ENCODE measurements at regions not wholly inside any gene's neighbourhood (a gene's known extent, or its start where the extent isn't known, plus 50 kb on each side); places are given as distances from the start of the nearest gene placed in this dataset.
"Not testable (repeated sequence)": the region's sequence is repeated elsewhere in the genome, so short reads cannot be mapped to it uniquely, and the experiment has no call there.

- DNase-seq; POLR2A ChIA-PET; H3K9me3 Mint-ChIP-seq; H3K4me1 Mint-ChIP-seq; H3K4me1 ChIP-seq (ENCODE audit: insufficient read depth, low read length); H3K27me3 ChIP-seq (ENCODE audit: insufficient read depth, low read length, poor library complexity, severe bottlenecking); H3K27ac Mint-ChIP-seq; H3K4me3 ChIP-seq (ENCODE audit: low read length); H3K27me3 Mint-ChIP-seq; H3K4me3 Mint-ChIP-seq; H3K36me3 Mint-ChIP-seq; H3K9me3 ChIP-seq (ENCODE audit: low read length); CTCF ChIA-PET; H3K36me3 ChIP-seq (ENCODE audit: insufficient read depth, low read length); H3K27ac ChIP-seq (ENCODE audit: low read depth, low read length): not testable (repeated sequence)
Observed at GRCh38 chr16:88143122-88144027, 192.1 kb downstream of the BANP start.

GRCh38 chr16:88144028-88144511 is 192.8 kb downstream of the BANP start:
- H3K4me1 ChIP-seq (ENCODE audit: insufficient read depth, low read length), result no peaks in the 10 kb centered on the region
- no peaks in the 10 kb centered on the region for H3K36me3 Mint-ChIP-seq
- H3K4me1 Mint-ChIP-seq, result no peaks in the 10 kb centered on the region
- H3K4me3 ChIP-seq (ENCODE audit: low read length), result no peak overlapping the region
- H3K27me3 ChIP-seq (ENCODE audit: insufficient read depth, low read length, poor library complexity, severe bottlenecking), result no peaks in the 10 kb centered on the region
- no peaks in the 10 kb centered on the region for H3K9me3 ChIP-seq (ENCODE audit: low read length)
- ChIA-PET POLR2A (no interaction called here), CTCF (no interaction called here)
- H3K27ac Mint-ChIP-seq, result no peak overlapping the region
- no peaks in the 10 kb centered on the region for H3K36me3 ChIP-seq (ENCODE audit: insufficient read depth, low read length)
- H3K9me3 Mint-ChIP-seq, result peaks cover 0 to under 1% (median 0%) of the 10 kb centered on the region in 5 donors
- peaks cover 0 to 5% of the 10 kb centered on the region in 2 donors for H3K27me3 Mint-ChIP-seq
- DNase-seq, result no peak
- H3K27ac ChIP-seq (ENCODE audit: low read depth, low read length), result no peak overlapping the region
- H3K4me3 Mint-ChIP-seq, result no peak overlapping the region

- CTCF ChIA-PET, H3K36me3 Mint-ChIP-seq: not testable (repeated sequence)
Observed at GRCh38 chr16:88145376-88145775, 194.1 kb downstream of the BANP start.

GRCh38 chr16:88145824-88146405 is 194.7 kb downstream of the BANP start:
- H3K4me3 ChIP-seq (ENCODE audit: low read length); DNase-seq; H3K4me1 Mint-ChIP-seq; POLR2A ChIA-PET; H3K9me3 ChIP-seq (ENCODE audit: low read length); H3K27ac ChIP-seq (ENCODE audit: low read depth, low read length); H3K4me1 ChIP-seq (ENCODE audit: insufficient read depth, low read length); CTCF ChIA-PET; H3K9me3 Mint-ChIP-seq; H3K36me3 ChIP-seq (ENCODE audit: insufficient read depth, low read length); H3K27ac Mint-ChIP-seq; H3K4me3 Mint-ChIP-seq; H3K27me3 Mint-ChIP-seq; H3K36me3 Mint-ChIP-seq; H3K27me3 ChIP-seq (ENCODE audit: insufficient read depth, low read length, poor library complexity, severe bottlenecking): not testable (repeated sequence)

More at GRCh38 chr16:88145376-88145775, 194.1 kb downstream of the BANP start:
- H3K4me3 Mint-ChIP-seq; H3K27me3 ChIP-seq (ENCODE audit: insufficient read depth, low read length, poor library complexity, severe bottlenecking); H3K27ac ChIP-seq (ENCODE audit: low read depth, low read length); DNase-seq; H3K9me3 ChIP-seq (ENCODE audit: low read length); H3K27me3 Mint-ChIP-seq; H3K9me3 Mint-ChIP-seq; POLR2A ChIA-PET; H3K4me1 Mint-ChIP-seq; H3K4me1 ChIP-seq (ENCODE audit: insufficient read depth, low read length); H3K36me3 ChIP-seq (ENCODE audit: insufficient read depth, low read length); H3K4me3 ChIP-seq (ENCODE audit: low read length); H3K27ac Mint-ChIP-seq: not testable (repeated sequence)

GRCh38 chr16:88148078-88148477 is 196.8 kb downstream of the BANP start:
- H3K9me3 ChIP-seq (ENCODE audit: low read length); POLR2A ChIA-PET; H3K4me3 Mint-ChIP-seq; DNase-seq; H3K27me3 Mint-ChIP-seq; H3K27ac Mint-ChIP-seq; H3K27ac ChIP-seq (ENCODE audit: low read depth, low read length); H3K4me1 ChIP-seq (ENCODE audit: insufficient read depth, low read length); H3K4me3 ChIP-seq (ENCODE audit: low read length); CTCF ChIA-PET; H3K9me3 Mint-ChIP-seq; H3K36me3 Mint-ChIP-seq; H3K36me3 ChIP-seq (ENCODE audit: insufficient read depth, low read length); H3K27me3 ChIP-seq (ENCODE audit: insufficient read depth, low read length, poor library complexity, severe bottlenecking); H3K4me1 Mint-ChIP-seq: not testable (repeated sequence)

- H3K27me3 Mint-ChIP-seq; H3K4me1 Mint-ChIP-seq; H3K9me3 ChIP-seq (ENCODE audit: low read length); H3K27ac Mint-ChIP-seq; H3K4me3 Mint-ChIP-seq; DNase-seq; H3K36me3 Mint-ChIP-seq; H3K27ac ChIP-seq (ENCODE audit: low read depth, low read length); CTCF ChIA-PET; H3K4me1 ChIP-seq (ENCODE audit: insufficient read depth, low read length); H3K9me3 Mint-ChIP-seq; H3K4me3 ChIP-seq (ENCODE audit: low read length); POLR2A ChIA-PET; H3K27me3 ChIP-seq (ENCODE audit: insufficient read depth, low read length, poor library complexity, severe bottlenecking); H3K36me3 ChIP-seq (ENCODE audit: insufficient read depth, low read length): not testable (repeated sequence)
Observed at GRCh38 chr16:88148682-88149081, 197.4 kb downstream of the BANP start.

- H3K27ac Mint-ChIP-seq; POLR2A ChIA-PET; H3K4me3 ChIP-seq (ENCODE audit: low read length); DNase-seq; H3K27me3 Mint-ChIP-seq; H3K36me3 Mint-ChIP-seq; H3K9me3 Mint-ChIP-seq; H3K4me3 Mint-ChIP-seq; H3K4me1 Mint-ChIP-seq; H3K27me3 ChIP-seq (ENCODE audit: insufficient read depth, low read length, poor library complexity, severe bottlenecking); H3K9me3 ChIP-seq (ENCODE audit: low read length); H3K36me3 ChIP-seq (ENCODE audit: insufficient read depth, low read length); H3K4me1 ChIP-seq (ENCODE audit: insufficient read depth, low read length); H3K27ac ChIP-seq (ENCODE audit: low read depth, low read length); CTCF ChIA-PET: not testable (repeated sequence)
Observed at GRCh38 chr16:88149158-88149603, 197.9 kb downstream of the BANP start.

GRCh38 chr16:88149663-88150062 is 198.4 kb downstream of the BANP start:
- H3K27me3 Mint-ChIP-seq; H3K27ac ChIP-seq (ENCODE audit: low read depth, low read length); H3K9me3 Mint-ChIP-seq; H3K9me3 ChIP-seq (ENCODE audit: low read length); H3K36me3 Mint-ChIP-seq; H3K4me1 ChIP-seq (ENCODE audit: insufficient read depth, low read length); POLR2A ChIA-PET; H3K27ac Mint-ChIP-seq; H3K4me3 ChIP-seq (ENCODE audit: low read length); H3K36me3 ChIP-seq (ENCODE audit: insufficient read depth, low read length); DNase-seq; H3K4me3 Mint-ChIP-seq; H3K4me1 Mint-ChIP-seq; CTCF ChIA-PET; H3K27me3 ChIP-seq (ENCODE audit: insufficient read depth, low read length, poor library complexity, severe bottlenecking): not testable (repeated sequence)
